Parathyroid adenoma (tissue), 2 donors: ENCODE measurements at regions not wholly inside any gene's neighbourhood (a gene's known extent, or its start where the extent isn't known, plus 50 kb on each side); places are given as distances from the start of the nearest gene placed in this dataset.

ENCODE experiments used
- H2AFZ ChIP-seq: fragments of 300-600 bp; sonication (generic); one replicate; pipeline ENCODE4 v1.7.0; 2017; ENCODE audit warnings: antibody characterized with exemption, mild to moderate bottlenecking
- H3K27ac ChIP-seq: fragments of 300-600 bp; sonication (generic); one replicate; pipeline ENCODE4 v1.7.0; 2017
- H3K27me3 ChIP-seq: fragments of 300-600 bp; sonication (generic); one replicate; pipeline ENCODE4 v1.7.0; 2017; ENCODE audit warnings: low read length; ENCODE audit not compliant: control insufficient read depth, insufficient read depth
- H3K36me3 ChIP-seq: fragments of 300-600 bp; sonication (generic); one replicate; pipeline ENCODE4 v1.7.0; 2017; ENCODE audit warnings: low read length; ENCODE audit not compliant: control insufficient read depth, insufficient read depth
- H3K4me1 ChIP-seq: fragments of 300-600 bp; sonication (generic); one replicate; pipeline ENCODE4 v1.7.0; 2017; ENCODE audit warnings: control low read depth
- H3K4me2 ChIP-seq: fragments of 300-600 bp; sonication (generic); one replicate; pipeline ENCODE4 v1.7.0; 2017; ENCODE audit warnings: low read length
- H3K4me3 ChIP-seq: fragments of 300-600 bp; sonication (generic); one replicate; pipeline ENCODE4 v1.7.0; 2017; ENCODE audit warnings: low read depth, low read length
- H3K79me2 ChIP-seq: fragments of 300-600 bp; sonication (generic); one replicate; pipeline ENCODE4 v1.7.0; 2017; ENCODE audit warnings: control low read depth
- H3K9ac ChIP-seq: fragments of 300-600 bp; sonication (generic); one replicate; pipeline ENCODE4 v1.7.0; 2017; ENCODE audit warnings: mild to moderate bottlenecking
- H3K9me3 ChIP-seq: fragments of 300-600 bp; sonication (generic); one replicate; pipeline ENCODE4 v1.7.0; 2017; ENCODE audit warnings: low read length; ENCODE audit not compliant: control insufficient read depth
- CTCF ChIP-seq: fragments of 300-600 bp; sonication (generic); IDR thresholded peaks from one replicate; pipeline ENCODE4 v1.7.0; 2017; ENCODE audit warnings: antibody characterized with exemption, mild to moderate bottlenecking
- donor health status: primary hyperparathyroidism.

GRCh38 chr1:30299393-30299792, 424.0 kb downstream of the MATN1 start:
- H3K9me3 ChIP-seq = no peaks in the 10 kb centered on the region
- no peak overlapping the region for H3K4me3 ChIP-seq
- H3K36me3 ChIP-seq = no peaks in the 10 kb centered on the region
- no peak for TF ChIP-seq CTCF
- H3K9ac ChIP-seq = no peak overlapping the region
- H3K79me2 ChIP-seq = no peaks in the 10 kb centered on the region
- H2AFZ ChIP-seq = no peak overlapping the region
- H3K4me2 ChIP-seq = no peak overlapping the region
- H3K27me3 ChIP-seq = no peaks in the 10 kb centered on the region
- no peaks in the 10 kb centered on the region for H3K4me1 ChIP-seq
- H3K27ac ChIP-seq = no peak overlapping the region

- TF ChIP-seq CTCF = no peak
- no peaks in the 10 kb centered on the region for H3K27me3 ChIP-seq
- no peaks in the 10 kb centered on the region for H3K9me3 ChIP-seq
- no peaks in the 10 kb centered on the region for H3K79me2 ChIP-seq
- H3K4me1 ChIP-seq = no peaks in the 10 kb centered on the region
- H3K36me3 ChIP-seq = no peaks in the 10 kb centered on the region
- H3K4me3 ChIP-seq = no peak overlapping the region
- H3K9ac ChIP-seq = no peak overlapping the region
- no peak overlapping the region for H3K4me2 ChIP-seq
- no peak overlapping the region for H2AFZ ChIP-seq
- no peak overlapping the region for H3K27ac ChIP-seq
Measured at GRCh38 chr1:30295674-30296073, 427.7 kb downstream of the MATN1 start.

- TF ChIP-seq CTCF = no peak
- no peaks in the 10 kb centered on the region for H3K4me1 ChIP-seq
- no peak overlapping the region for H3K9ac ChIP-seq
- no peaks in the 10 kb centered on the region for H3K36me3 ChIP-seq
- no peaks in the 10 kb centered on the region for H3K79me2 ChIP-seq
- H3K4me2 ChIP-seq = no peak overlapping the region
- no peaks in the 10 kb centered on the region for H3K27me3 ChIP-seq
- H3K9me3 ChIP-seq = no peaks in the 10 kb centered on the region
- H3K27ac ChIP-seq = no peak overlapping the region
- H2AFZ ChIP-seq = no peak overlapping the region
- H3K4me3 ChIP-seq = no peak overlapping the region
Measured at GRCh38 chr1:30295266-30295665, 428.1 kb downstream of the MATN1 start.

GRCh38 chr1:30294508-30294907, 428.9 kb downstream of the MATN1 start:
- TF ChIP-seq CTCF = no peak
- Histone ChIP-seq H3K4me2 (no peak overlapping the region), H3K4me3 (no peak overlapping the region)

GRCh38 chr1:30292451-30292850, 430.9 kb downstream of the MATN1 start:
- TF ChIP-seq CTCF = no peak
- Histone ChIP-seq H2AFZ (no peak overlapping the region), H3K79me2 (no peaks in the 10 kb centered on the region)

More at GRCh38 chr1:30294508-30294907, 428.9 kb downstream of the MATN1 start:
- Histone ChIP-seq H3K79me2 (no peaks in the 10 kb centered on the region), H3K27me3 (no peaks in the 10 kb centered on the region), H3K4me1 (no peaks in the 10 kb centered on the region), H3K9me3 (no peaks in the 10 kb centered on the region), H3K27ac (no peak overlapping the region), H3K9ac (no peak overlapping the region), H3K36me3 (no peaks in the 10 kb centered on the region), H2AFZ (no peak overlapping the region)

More at GRCh38 chr1:30292451-30292850, 430.9 kb downstream of the MATN1 start:
- H3K27me3 ChIP-seq = no peaks in the 10 kb centered on the region
- no peak overlapping the region for H3K4me2 ChIP-seq
- no peak overlapping the region for H3K27ac ChIP-seq
- H3K4me3 ChIP-seq = no peak overlapping the region
- H3K9ac ChIP-seq = no peak overlapping the region
- H3K36me3 ChIP-seq = no peaks in the 10 kb centered on the region
- no peaks in the 10 kb centered on the region for H3K9me3 ChIP-seq
- H3K4me1 ChIP-seq = no peaks in the 10 kb centered on the region
